ENCODE measurements at regions not wholly inside any gene's neighbourhood (a gene's known extent, or its start where the extent isn't known, plus 50 kb on each side); places are given as distances from the start of the nearest gene placed in this dataset.

- TF ChIP-seq CTCF (IDR thresholded peaks at IDR 0.05; ENCODE audit: low read length), result no peak
- no peak for TF ChIP-seq EZH2 (IDR thresholded peaks at IDR 0.05; ENCODE audit: borderline replicate concordance, low read length)
These were observed 681.1 kb upstream of the CADM2 start for GRCh38 chr3:84277562-84278224.

All from OCI-LY1 (cell line).